Effector CD8-positive, alpha-beta T cell (primary cell): ENCODE measurements at regions not wholly inside any gene's neighbourhood (a gene's known extent, or its start where the extent isn't known, plus 50 kb on each side); places are given as distances from the start of the nearest gene placed in this dataset.

ENCODE experiments used
- DNase-seq: peaks from one replicate; lab custom pipeline; 2025; lab: John Stamatoyannopoulos, UW

DNA sequence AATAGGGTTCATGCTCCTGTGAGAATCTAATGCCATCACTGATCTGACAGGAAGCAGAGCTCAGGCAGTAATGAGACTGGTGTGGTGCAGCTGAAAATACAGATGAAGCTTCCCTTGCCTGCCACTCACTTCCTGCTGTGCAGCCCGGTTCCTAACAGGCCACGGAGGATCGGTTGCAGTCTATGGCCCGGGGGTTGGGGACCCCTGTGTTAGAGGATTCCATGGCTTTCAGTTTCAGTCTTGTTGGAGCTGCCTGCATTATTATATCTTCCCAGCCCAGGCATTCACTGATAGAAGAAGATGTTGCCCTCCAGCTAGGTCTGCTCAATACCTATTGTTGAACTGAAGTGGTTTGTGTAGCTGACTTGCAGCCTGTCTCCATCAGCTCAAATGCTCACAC lies 1298.8 kb downstream of the TYW1 start:
- DNase-seq = no peak

GRCh38 chr7:68304536-68304935 lies 1293.7 kb upstream of the AUTS2 start:
- no peak for DNase-seq

DNA sequence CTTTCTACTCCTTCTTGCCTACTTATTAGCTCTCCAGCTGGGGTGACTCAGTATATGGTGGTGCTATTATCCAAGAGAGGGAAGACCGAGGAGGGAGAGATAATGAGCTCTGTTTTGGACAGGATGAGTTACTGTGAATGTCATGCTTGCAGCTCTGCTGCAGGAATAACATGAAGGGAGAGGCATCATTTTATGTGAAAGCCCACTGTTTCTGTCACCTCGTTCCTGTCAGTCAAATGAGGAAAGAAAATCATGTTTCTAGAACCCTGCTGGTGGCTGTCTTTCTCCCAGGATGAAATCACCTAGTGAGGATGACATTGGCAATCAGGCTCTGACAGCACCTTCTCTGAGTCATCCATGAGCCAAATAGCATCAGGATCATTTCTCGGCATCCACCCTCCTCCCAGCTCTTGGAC lies 1291.6 kb upstream of the AUTS2 start:
- DNase-seq = no peak

GRCh38 chr7:68309271-68309670 lies 1289.0 kb upstream of the AUTS2 start:
- DNase-seq = no peak

- no peak for DNase-seq
Observed at GRCh38 chr7:68309806-68310205, 1288.5 kb upstream of the AUTS2 start.

DNA sequence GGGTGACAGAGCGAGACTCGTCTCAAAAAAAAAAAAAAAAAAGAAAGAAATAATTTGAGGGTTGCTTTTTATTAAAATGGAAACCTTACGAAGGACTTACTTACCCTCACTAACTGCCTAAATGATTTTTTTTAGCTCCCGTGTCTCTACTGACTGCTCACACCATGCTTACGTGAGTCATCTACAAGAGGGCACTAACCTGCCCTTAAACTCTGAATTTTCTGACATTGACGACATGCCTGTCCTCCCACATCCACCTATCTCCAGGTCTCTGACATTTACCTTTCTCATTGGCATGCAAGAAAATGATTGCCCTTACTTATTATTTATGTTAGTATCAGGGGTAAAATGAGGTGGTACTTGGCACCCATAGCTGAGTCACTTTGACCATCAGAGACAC lies 1286.3 kb upstream of the AUTS2 start:
- no peak for DNase-seq

- DNase-seq = no peak
Observed at GRCh38 chr7:68313806-68314205, 1284.5 kb upstream of the AUTS2 start.

DNA sequence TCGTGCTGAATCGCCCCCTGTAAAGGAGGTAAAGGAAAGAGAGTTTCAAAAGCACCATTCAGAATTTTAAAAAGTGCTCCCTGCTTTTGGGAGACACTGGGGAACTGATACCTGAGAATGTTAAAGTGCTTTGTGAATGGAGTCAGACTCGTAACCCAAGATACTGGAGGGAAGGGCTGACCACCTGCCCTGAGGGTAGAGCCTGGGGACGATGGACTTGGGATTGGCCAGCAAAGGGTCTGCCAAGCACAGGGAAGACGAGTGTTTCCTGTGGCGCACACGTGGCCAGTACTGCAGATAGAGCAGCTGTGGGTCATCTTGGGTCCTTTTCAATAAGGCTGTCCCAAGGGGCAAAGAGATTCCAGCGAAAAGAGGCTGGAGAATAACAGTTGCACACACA lies 1284.1 kb upstream of the AUTS2 start:
- no peak for DNase-seq

- no peak for DNase-seq
Observed at GRCh38 chr7:68317476-68317875, 1280.8 kb upstream of the AUTS2 start.

DNA sequence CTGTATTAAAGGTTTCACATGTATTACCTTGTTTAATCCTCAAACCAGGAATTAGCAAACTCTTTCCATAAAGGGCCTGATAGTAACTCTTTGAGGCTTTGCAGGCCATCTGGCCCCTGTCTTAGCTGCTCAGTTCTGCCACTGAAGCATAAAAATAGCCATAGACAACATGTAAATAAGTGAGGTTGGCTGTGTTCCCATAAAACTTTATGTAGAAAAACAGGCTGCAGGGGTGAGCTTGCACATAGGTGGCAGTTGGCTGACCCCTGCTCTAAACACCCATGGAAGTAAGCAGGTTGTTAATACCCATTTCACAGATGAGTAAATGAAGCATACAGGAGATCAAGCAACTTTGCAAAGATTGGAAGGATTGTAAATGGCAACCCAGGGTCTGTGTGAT lies 1279.2 kb upstream of the AUTS2 start:
- DNase-seq = no peak

DNA sequence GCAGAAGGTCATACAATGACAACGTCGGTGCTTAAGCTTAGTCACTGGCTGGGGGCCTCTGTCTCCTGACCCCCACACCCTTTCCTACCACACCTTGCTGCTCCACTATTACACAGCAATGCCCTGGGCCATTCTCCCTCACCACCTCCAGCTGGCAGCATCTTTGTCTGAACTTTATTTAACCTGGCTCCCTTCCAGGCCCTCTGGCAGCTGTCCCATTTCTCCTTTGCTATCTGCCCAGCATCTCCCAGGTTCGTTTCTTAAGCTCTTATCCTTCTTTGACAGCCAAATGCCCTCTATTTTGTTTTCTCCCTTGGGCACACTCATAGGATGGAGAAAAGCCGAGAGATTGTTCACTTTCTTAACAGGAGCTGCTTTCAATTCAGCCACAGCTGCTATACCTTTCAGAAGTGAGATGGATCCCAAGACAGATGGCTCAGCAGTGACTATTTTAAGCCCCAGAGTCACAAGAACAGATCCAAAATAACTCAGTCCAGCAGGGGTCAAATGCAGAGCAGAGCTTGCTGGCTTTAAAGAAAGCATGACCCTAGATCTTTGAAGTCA lies 1277.1 kb upstream of the AUTS2 start:
- DNase-seq = no peak

DNA sequence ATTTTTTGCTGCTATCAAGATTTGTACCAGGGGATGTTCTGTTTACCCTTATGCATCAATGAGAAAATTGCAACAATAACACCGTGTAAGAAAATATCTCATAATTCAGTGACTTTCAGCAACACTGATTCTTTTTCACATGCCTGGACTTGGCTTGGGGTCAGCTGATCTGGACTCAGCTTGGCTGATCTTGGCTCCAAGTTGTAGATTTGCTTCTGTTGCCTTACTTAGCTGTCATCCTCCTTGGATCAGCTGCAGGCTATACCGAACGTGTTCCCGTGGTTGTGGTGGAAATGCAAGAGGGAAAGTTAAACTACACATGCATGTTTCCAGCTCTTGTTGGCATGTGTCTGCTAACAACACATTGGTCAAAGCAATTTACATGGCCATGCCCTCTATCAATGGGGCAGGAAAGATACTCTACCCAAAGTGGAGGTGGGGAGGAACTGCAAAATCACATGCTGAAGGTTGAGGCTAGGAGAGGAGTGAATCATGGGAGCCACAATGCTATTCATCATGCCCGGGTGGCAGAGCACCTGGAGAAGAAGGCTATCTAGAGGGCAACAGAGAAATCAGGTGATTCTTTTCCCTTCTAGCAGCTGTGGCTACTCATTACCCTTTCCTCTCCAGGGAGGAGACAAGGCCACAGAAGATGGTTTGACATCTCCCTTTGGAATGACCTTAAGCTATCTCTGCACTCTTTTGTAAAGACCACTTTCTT lies 1276.3 kb upstream of the AUTS2 start:
- no peak for DNase-seq

DNA sequence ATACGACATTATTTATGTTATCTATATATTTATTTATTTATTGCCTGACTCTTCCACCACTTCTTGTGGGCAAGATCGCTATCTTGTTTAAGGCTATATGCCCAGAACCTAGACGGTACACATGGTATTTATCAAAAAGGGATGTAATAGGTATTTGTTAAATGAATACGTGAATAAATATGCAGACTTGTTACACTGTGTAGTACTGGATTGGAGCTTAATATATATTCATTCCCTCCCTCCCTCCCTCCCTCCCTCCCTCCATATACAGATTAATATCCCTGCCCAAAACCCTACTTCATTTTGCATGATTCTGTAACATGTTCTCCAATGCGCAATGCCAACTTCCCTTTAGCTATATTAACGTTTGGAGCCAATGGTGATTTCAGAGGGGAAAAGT lies 1273.7 kb upstream of the AUTS2 start:
- no peak for DNase-seq

GRCh38 chr7:68334216-68334615 lies 1264.1 kb upstream of the AUTS2 start:
- DNase-seq = no peak

GRCh38 chr7:68334636-68335272 lies 1263.5 kb upstream of the AUTS2 start:
- no peak for DNase-seq

DNA sequence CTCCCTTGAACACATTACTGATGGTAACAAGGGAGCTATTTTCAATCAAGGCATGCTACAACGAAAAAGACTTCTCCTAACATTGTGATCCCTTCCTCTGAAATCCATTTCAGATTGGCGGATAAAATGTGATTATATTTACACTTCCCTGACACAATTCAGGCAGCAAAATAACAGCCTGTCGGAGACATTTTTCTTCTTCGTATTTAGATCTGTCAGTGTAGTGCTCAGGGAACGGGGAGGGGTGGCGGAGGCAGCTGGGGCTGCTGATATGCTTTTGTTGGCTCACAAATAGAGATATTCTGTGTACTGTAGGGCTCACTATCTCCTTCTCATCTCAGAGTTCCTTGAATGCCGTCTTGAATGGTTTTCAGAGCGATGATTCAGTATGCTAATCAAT lies 1261.7 kb upstream of the AUTS2 start:
- DNase-seq = no peak

DNA sequence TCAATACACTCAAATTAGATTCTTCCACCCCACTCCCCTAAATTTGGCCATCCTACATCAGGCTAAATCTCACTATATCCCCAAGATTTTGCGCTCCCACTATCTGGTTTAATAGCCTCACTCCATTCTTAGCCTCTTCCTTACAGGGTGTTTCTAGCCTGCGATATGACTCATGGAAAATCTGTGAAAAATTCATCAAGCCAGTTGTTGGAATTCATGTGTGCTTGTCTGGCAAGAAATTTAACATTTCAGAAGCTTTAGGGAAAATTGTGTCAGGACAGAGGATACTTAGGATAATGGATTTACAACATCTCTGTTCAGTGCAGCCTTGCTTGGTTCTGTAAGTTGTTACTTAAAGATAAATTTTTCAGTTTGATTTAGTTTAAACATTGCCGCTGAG lies 1249.9 kb upstream of the AUTS2 start:
- no peak for DNase-seq

DNA sequence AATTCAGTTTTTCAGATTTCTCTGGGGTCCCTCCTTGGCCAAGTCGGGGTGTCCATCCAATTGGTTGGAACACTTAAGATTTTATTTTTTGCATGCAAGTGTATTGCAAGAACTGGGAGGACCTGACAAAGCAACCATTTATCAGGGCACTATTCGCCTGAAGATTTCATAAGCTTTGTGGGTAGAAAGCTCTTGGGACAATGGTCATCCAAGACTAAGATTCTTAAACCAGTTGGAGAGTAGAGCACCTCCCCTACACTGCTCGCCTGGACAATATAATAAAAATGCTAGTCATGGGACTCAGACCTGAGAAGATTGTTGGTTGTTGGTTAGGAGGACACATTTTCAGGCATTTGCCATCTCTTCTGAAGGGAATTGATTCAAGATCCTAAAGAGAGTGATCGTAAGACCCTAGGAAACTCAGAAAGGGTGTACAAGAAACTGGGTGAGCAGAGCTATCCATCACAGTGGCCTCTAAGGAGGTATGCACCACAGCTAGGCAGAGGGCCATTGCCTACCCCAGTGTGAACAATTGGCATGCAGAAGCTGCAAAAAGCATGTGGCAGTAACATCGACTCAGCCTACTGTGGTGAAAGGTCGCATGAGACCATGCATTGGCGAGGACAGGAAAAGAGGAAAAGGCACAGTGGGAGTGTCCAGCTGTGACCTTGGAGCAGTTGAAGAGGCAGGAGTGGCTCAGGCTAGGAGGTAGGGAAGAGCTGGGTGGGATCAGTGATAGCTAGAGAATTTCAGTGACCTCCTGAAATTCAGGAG lies 1235.3 kb upstream of the AUTS2 start:
- DNase-seq = no peak

DNA sequence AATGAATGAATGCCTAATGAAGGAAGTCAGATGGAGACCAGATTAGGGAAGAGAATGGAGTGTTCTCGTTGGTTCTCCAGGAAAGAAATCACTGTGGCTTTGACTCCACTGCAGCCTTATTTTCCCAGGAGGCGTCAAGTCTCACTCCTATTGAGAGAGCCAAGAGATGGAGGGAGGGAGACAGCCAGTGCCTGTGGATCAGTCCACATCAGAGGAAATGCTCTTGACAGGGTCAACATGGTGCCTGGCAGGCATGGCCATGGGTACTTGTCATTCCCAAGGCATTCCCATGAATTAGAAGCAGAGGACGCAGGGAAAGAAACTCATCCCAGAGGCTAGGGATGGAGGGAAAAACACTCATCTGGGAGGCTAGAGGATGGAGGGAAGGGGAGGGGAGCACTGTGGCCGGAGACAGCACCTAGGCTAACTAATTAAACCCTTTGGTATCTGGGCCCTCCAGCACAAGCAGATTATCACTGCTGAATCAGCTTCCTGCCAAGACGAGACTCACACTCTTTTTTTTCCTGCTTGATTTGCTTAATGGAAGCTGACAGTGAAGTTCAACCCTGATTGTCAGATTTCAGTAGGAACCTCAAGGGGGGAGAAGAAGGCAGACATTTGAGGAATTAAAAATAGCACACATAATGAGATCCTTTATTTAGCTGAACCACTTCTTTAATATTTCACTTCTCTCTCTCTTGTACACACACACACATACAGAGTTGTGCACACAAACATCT lies 1233.2 kb upstream of the AUTS2 start:
- no peak for DNase-seq

DNA sequence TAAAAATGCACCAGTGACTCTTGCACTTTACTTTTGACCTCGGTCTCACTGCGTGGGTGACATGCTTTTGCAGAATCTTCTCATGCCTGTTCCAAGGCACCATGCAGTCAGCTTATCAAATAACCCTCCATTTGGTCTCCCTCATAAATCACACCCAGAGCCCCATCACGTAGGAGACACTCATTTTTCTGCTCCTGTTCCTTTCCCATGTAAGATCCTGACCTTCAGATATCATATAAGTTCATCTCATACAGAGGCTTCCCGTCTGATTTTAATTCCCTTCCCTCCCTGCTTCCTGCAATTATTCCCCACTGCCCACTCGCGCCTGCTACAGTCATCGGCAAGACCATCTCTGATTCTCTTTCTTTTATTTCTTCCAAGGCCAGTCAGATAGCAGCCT lies 1226.3 kb upstream of the AUTS2 start:
- no peak for DNase-seq

GRCh38 chr7:68376131-68376661 lies 1222.1 kb upstream of the AUTS2 start:
- no peak for DNase-seq

GRCh38 chr7:68381731-68382130 lies 1216.5 kb upstream of the AUTS2 start:
- no peak for DNase-seq
